KBM-7 (cell line): ENCODE measurements at regions not wholly inside any gene's neighbourhood (a gene's known extent, or its start where the extent isn't known, plus 50 kb on each side); places are given as distances from the start of the nearest gene placed in this dataset.

Source experiments
- DNase-seq: peaks from one replicate; pipeline ENCODE4 v3.0.0-alpha.2; 2015
- in situ Hi-C: fragments of 300-500 bp; cut with MboI; formaldehyde crosslinking; loops from 2 replicates; pipeline ENCODE4 v1.14.3; 2020; ENCODE audit warnings: low sequenced_read_pairs, low pct_unique_long_range_greater_than_20kb, mixed read lengths

DNA sequence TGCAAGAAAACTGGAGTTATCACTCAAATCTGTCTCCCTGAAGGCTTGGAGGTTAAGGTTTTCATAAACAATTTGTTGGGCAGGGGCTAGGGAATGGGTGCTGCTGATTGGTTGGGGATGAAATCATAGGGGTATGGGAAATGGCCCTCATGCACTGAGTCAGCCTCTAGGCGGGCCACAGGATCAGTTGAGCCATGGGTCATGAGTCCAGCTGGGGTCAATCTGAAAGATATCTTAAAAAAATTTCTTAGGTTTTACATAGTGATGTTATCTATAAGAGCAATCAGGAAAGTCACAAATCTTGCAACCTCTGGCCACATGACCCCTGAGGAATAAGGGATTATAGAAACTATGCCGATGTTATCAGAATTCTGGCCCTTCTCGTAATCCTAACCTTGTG, 491.7 kb downstream of the ZIC1 start:
- in situ Hi-C loops: no loop called here
- DNase-seq: no peak

GRCh38 chr3:147903026-147903425, 493.9 kb downstream of the ZIC1 start:
- in situ Hi-C loops: no loop called here
- DNase-seq: no peak

- in situ Hi-C loops: no loop called here
- no peak for DNase-seq
Observed at GRCh38 chr3:147904421-147904820, 495.3 kb downstream of the ZIC1 start.

GRCh38 chr3:147906285-147906684, 497.1 kb downstream of the ZIC1 start:
- no peak for DNase-seq
- in situ Hi-C loops: no loop called here

- in situ Hi-C loops: no loop called here
- no peak for DNase-seq
Observed at GRCh38 chr3:147914532-147914931, 505.4 kb downstream of the ZIC1 start.

DNA sequence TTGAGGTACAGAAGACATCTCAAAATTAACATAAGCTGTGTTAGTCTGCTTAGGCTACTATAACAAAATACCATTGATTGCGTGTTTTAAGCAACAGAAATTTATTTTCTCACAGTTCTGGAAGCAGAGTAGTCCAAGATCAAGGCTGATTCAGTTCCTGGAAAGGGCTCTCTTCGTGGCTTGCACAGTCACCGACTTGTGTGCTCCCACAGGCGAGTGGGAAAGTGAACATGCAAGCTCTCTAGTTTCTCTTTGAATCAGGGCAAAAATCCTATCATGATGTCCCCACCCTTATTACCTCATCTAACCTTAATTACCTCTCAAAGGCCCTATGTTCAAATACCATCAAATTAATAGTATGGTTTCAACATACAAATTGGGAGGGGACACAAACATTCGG, 505.9 kb downstream of the ZIC1 start:
- in situ Hi-C loops: no loop called here
- no peak for DNase-seq

DNA sequence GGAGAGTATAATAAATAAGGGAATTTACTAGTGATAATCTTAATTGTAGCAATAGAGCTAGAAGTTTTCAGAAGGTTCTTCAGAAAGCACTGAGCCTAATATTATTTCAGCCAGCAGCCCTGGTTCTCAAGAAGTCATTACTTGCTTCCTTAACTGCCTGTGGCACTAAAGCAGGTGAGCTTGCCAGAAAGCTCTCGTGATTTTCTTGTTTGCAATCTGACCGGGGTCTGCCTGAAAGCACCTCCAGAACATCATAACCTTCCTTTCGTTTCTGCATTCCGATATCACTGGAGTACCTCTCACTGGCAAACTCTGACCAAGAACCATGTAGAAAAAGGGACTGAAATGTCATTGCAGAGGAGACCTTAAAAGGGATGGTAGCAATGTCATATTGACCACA, 510.3 kb downstream of the ZIC1 start:
- in situ Hi-C loops: no loop called here
- DNase-seq: no peak

DNA sequence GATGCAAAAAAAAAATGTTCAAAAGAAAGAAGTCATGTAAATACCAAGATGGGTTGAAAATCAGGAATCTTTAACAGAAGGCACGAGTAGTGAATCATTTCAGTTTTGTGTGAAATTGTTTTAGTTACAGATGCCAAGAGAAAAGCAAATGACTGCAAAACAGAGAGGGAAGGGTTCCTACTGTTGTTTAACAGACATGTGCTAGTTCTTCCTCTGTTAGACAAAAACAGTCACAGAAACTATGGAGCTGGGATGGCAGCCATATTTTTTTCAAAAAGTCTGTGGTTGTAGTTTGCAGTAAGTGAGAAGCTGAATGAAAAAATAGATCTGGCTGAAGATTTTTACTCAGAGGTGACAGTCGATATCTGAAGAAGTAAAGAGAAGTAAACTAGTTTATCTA, 511.9 kb downstream of the ZIC1 start:
- DNase-seq: no peak
- in situ Hi-C loops: no loop called here

DNA sequence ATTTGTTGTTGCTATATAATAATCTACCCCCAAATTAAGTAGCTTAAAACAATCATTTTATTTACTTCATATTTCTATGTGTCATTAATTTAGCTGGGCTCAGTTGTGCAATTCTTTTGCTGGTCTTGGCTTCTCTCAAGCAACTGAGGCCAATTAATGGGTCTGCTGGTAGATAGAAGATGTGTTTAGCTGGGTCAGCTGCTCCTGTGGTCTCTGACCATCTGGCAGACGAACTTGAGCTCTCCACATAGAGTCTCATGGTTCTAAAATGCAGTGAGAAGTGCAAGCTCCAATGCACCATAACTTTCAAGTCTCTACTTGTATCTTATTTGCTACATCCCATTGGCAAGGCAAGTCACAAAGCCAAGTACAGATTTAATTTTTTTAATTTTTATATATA, 515.6 kb downstream of the ZIC1 start:
- in situ Hi-C loops: no loop called here
- no peak for DNase-seq

DNA sequence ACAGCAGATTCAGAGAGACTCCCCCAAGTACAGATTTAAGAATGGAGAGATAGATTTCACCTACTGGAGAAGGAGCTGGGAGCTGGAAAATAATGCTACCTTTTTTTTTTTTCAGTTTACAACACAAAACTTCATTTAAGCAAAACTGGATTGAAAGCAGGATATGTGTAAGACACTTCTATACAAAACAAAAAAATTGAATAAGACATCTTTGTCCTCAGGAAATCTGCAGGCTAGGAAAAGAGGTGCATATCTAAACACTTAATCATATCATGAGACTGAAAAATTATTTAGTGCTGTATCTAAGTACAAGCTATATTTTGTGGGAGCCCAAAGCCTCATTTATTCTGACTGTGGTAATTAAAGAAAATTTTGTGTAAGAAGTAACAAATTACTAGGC, 516.1 kb downstream of the ZIC1 start:
- DNase-seq: no peak
- in situ Hi-C loops: no loop called here

GRCh38 chr3:147930232-147930807, 521.2 kb downstream of the ZIC1 start:
- in situ Hi-C loops: no loop called here
- DNase-seq: no peak

- in situ Hi-C loops: no loop called here
- no peak for DNase-seq
Observed at GRCh38 chr3:147934451-147935180, 525.5 kb downstream of the ZIC1 start.

- in situ Hi-C loops: no loop called here
- DNase-seq: no peak
Observed at GRCh38 chr3:147937341-147937740, 528.2 kb downstream of the ZIC1 start.

DNA sequence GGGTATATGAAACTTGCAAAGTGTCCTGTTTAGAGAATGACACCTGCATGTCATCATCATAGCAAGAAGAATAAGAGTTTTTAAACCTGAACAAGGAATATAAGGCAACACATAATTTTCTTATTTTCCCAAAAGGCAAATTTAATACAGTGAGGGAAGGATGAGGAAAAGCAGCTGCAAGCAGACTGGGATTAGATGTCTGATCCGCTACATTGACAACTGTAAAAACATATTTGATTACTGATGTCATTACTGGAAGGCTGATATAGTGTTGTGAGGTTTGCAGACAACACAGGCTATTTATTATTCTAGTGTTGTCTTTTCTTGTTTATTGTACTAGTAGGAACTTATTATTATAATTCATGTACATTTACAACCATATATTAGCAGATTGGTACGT, 528.7 kb downstream of the ZIC1 start:
- in situ Hi-C loops: no loop called here
- no peak for DNase-seq

- DNase-seq: no peak
- in situ Hi-C loops: no loop called here
Observed at GRCh38 chr3:147939425-147939824, 530.3 kb downstream of the ZIC1 start.

- in situ Hi-C loops: no loop called here
- DNase-seq: no peak
Observed at GRCh38 chr3:147939839-147940238, 530.7 kb downstream of the ZIC1 start.

- in situ Hi-C loops: no loop called here
- no peak for DNase-seq
Observed at GRCh38 chr3:147940405-147941193, 531.4 kb downstream of the ZIC1 start.

DNA sequence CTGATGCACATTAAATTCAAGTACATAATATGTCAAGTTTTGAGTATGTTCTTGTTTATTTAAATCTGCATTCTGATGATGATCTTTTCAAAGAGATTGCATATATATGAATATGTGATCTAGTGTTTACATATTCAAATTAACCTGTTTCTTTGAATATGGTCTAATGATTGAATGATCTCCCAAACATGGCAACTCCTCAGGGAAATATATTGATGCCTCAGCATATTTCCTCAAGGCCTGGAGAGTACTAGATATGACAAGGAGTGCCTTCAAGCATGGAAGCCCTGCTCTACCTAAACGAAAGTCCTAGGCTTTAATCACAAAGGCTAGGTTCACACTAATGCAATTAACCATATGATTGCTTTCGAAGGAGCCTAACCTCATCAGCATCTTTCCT, 532.8 kb downstream of the ZIC1 start:
- no peak for DNase-seq

GRCh38 chr3:147943265-147943945, 534.2 kb downstream of the ZIC1 start:
- DNase-seq: no peak

More for the DNA sequence above, 532.8 kb downstream of the ZIC1 start:
- in situ Hi-C loops: no loop called here

GRCh38 chr3:147945968-147946519, 536.9 kb downstream of the ZIC1 start:
- in situ Hi-C loops: no loop called here
- DNase-seq: peak; percentile 3

More at GRCh38 chr3:147943265-147943945, 534.2 kb downstream of the ZIC1 start:
- in situ Hi-C loops: no loop called here
